K562 (cell line): ENCODE measurements at regions not wholly inside any gene's neighbourhood (a gene's known extent, or its start where the extent isn't known, plus 50 kb on each side); places are given as distances from the start of the nearest gene placed in this dataset.
A peak's percentile ranks its signal among the peaks of the same experiment; 100 is the strongest.

Source experiments
- ATAC-seq: fragments of 200-7000 bp; cut with Tn5 transposase; 3 replicates; pipeline ENCODE4 v1.9.1; 2020; ENCODE audit warnings: moderate library complexity
- BruUV-seq: library from RNA; stranded (reverse); fragments of 400-500 nt; replicated peaks from 2 replicates; lab custom pipeline; 2021; lab: Mats Ljungman, UMichigan
- CTCF ChIA-PET: fragments of 300-600 bp; formaldehyde crosslinking; extraction: SDS; loops from one replicate; lab custom pipeline; 2021; ENCODE audit warnings: low intra/inter-chr PET ratio; lab: Yijun Ruan, JAX
- POLR2A ChIA-PET: fragments of 300-600, 350-650 bp; sonication (Branson Sonifier 250); formaldehyde crosslinking; extraction: SDS; loops from one replicate; lab custom pipeline; 2021; ENCODE audit warnings: antibody characterized with exemption, inconsistent platforms; lab: Yijun Ruan, JAX
- DNase-seq, 4 experiments: peaks; one replicate each; pipeline versions ENCODE4 v3.0.0 to v3.0.0-alpha.2; 2011 to 2018; ENCODE audit warnings: low spot score in 3 of 4, mixed read lengths in 3 of 4; ENCODE audit errors: extremely low read depth in 1 of 4
- FAIRE-seq: peaks from 2 replicates; lab custom pipeline; 2011; peaks lifted over from hg19 to GRCh38; lab: Jason Lieb, UNC
- H2AFZ ChIP-seq: 2 replicates; pipeline ENCODE4 v1.6.0; 2011; ENCODE audit warnings: low read depth, low read length, control low read depth, inconsistent platforms
- H3K27ac ChIP-seq: fragments of 200-600 bp; 3 replicates; pipeline ENCODE4 v1.8.0; 2011; ENCODE audit warnings: low read depth, mild to moderate bottlenecking, control low read depth, inconsistent platforms, low read length, moderate library complexity, mixed read lengths; ENCODE audit errors: extremely low read depth
- H3K27me3 ChIP-seq, 2 experiments: fragments of 300-600 bp in 1 of 2; 2 replicates in 1 of 2; 3 replicates in 1 of 2; pipeline versions ENCODE4 v1.6.0 to v1.8.0; 2011; ENCODE audit warnings: inconsistent platforms in 2 of 2, low read length in 2 of 2, mild to moderate bottlenecking in 1 of 2, mixed read lengths in 1 of 2, moderate library complexity in 1 of 2; ENCODE audit not compliant: control insufficient read depth in 2 of 2, insufficient read depth in 2 of 2
- H3K36me3 ChIP-seq: fragments of 300-600 bp; 3 replicates; pipeline ENCODE4 v1.8.0; 2011; ENCODE audit warnings: mild to moderate bottlenecking, low read length, inconsistent platforms; ENCODE audit not compliant: control insufficient read depth, insufficient read depth
- H3K4me1 ChIP-seq, 2 experiments: fragments of 200-600 bp in 1 of 2; replicated peaks in 1 of 2; 2 replicates in 1 of 2; 3 replicates in 1 of 2; pipeline versions ENCODE4 v1.5.1 to v1.8.0; 2011; ENCODE audit warnings: inconsistent platforms in 2 of 2, low read length in 2 of 2, mild to moderate bottlenecking in 1 of 2, mixed read lengths in 1 of 2, moderate library complexity in 1 of 2; ENCODE audit not compliant: control insufficient read depth in 2 of 2, insufficient read depth in 2 of 2
- H3K4me2 ChIP-seq: 2 replicates; pipeline ENCODE4 v1.6.1; 2011; ENCODE audit warnings: low read length, control low read depth, inconsistent platforms, mixed read lengths; ENCODE audit not compliant: insufficient read depth
- H3K4me3 ChIP-seq: fragments of 200-600 bp; sonication (generic), shearing (Covaris generic); 2 replicates; pipeline ENCODE4 v1.5.1; 2016; ENCODE audit warnings: control low read depth, inconsistent platforms
- H3K79me2 ChIP-seq: fragments of 200-600 bp; 3 replicates; pipeline ENCODE4 v1.8.0; 2011; ENCODE audit warnings: low read length, inconsistent platforms; ENCODE audit not compliant: control insufficient read depth, insufficient read depth
- H3K9ac ChIP-seq, 2 experiments: 2 replicates each; pipeline versions ENCODE4 v1.6.0 to v1.6.1; 2011; ENCODE audit warnings: low read depth in 2 of 2, low read length in 2 of 2, control low read depth in 1 of 2, inconsistent platforms in 1 of 2, mild to moderate bottlenecking in 1 of 2, mixed read lengths in 1 of 2; ENCODE audit not compliant: insufficient read depth in 1 of 2
- H3K9me1 ChIP-seq: one replicate; pipeline ENCODE4 v1.6.0; 2011; ENCODE audit warnings: inconsistent platforms, mild to moderate bottlenecking, low read length, moderate library complexity; ENCODE audit not compliant: control insufficient read depth, insufficient read depth
- H3K9me3 ChIP-seq: replicated peaks from 2 replicates; pipeline ENCODE4 v1.5.1; 2011; ENCODE audit warnings: low read depth, low read length, inconsistent platforms; ENCODE audit not compliant: control insufficient read depth, insufficient read depth
- H4K20me1 ChIP-seq: replicated peaks from 2 replicates; pipeline ENCODE4 v1.6.1; 2011; ENCODE audit warnings: low read length, inconsistent platforms, mixed read lengths; ENCODE audit not compliant: control insufficient read depth, insufficient read depth
- ETV6 ChIP-seq, 3 experiments: fragments of 150-350 bp in 1 of 3; sonication (generic) in 1 of 3; formaldehyde crosslinking in 1 of 3; IDR thresholded peaks; 2 replicates each; pipeline versions ENCODE4 v1.6.1 to v1.8.0; 2014 to 2022; ENCODE audit warnings: borderline replicate concordance in 2 of 3, low read depth in 2 of 3, antibody characterized with exemption in 1 of 3, low read length in 1 of 3, mild to moderate bottlenecking in 1 of 3, missing genetic modification reagents in 1 of 3
- GTF3C2 ChIP-seq: IDR thresholded peaks from 3 replicates; pipeline ENCODE4 v1.6.1; 2011; ENCODE audit warnings: borderline replicate concordance, mild to moderate bottlenecking, moderate library complexity; ENCODE audit not compliant: insufficient read length; ENCODE audit errors: extremely low read depth
- LCOR ChIP-seq: sonication (generic); formaldehyde crosslinking; IDR thresholded peaks from 2 replicates; pipeline ENCODE4 v1.8.0; 2022; ENCODE audit warnings: mild to moderate bottlenecking, missing genetic modification reagents
- MLX ChIP-seq, 2 experiments: fragments of 450-650 bp in 1 of 2; sonication (generic) in 1 of 2; formaldehyde crosslinking; conservative IDR thresholded peaks; 2 replicates each; pipeline versions ENCODE4 v1.4.0 to v1.8.1; 2020 to 2022; ENCODE audit warnings: mild to moderate bottlenecking in 1 of 2, missing genetic modification reagents in 1 of 2
- MYBL2 ChIP-seq, 2 experiments: fragments of 450-650 bp in 1 of 2; sonication (generic) in 1 of 2; formaldehyde crosslinking in 1 of 2; IDR thresholded peaks; 2 replicates each; pipeline versions ENCODE4 v1.6.1 to v1.8.1; 2017 to 2022; ENCODE audit warnings: borderline replicate concordance in 1 of 2, inconsistent platforms in 1 of 2, low read depth in 1 of 2, mild to moderate bottlenecking in 1 of 2, missing genetic modification reagents in 1 of 2, moderate library complexity in 1 of 2
- MYC ChIP-seq, 2 experiments: fragments of 250-450 bp in 1 of 2; sonication (Bioruptor Pico) in 1 of 2; IDR thresholded peaks; 2 replicates each; pipeline versions ENCODE4 v1.5.1 to v1.6.1; 2012 to 2021; ENCODE audit warnings: low read depth in 2 of 2, borderline replicate concordance in 1 of 2, improper control_type of control experiment in 1 of 2, low read length in 1 of 2, mild to moderate bottlenecking in 1 of 2, moderate library complexity in 1 of 2
- NFIX ChIP-seq: fragments of 250-450 bp; sonication (Bioruptor Pico); IDR thresholded peaks from 2 replicates; pipeline ENCODE4 v1.4.0; 2020; ENCODE audit warnings: low read depth, mild to moderate bottlenecking, moderate library complexity
- TFE3 ChIP-seq: fragments of 450-650 bp; formaldehyde crosslinking; IDR thresholded peaks from 2 replicates; pipeline ENCODE4 v1.4.0; 2020; ENCODE audit warnings: mild to moderate bottlenecking, mixed read lengths
- ZNF561 ChIP-seq: fragments of 450-650 bp; formaldehyde crosslinking; conservative IDR thresholded peaks from 2 replicates; pipeline ENCODE4 v1.4.0; 2020; ENCODE audit warnings: mild to moderate bottlenecking, moderate library complexity
- WGBS: fragments of 100-300 bp; shearing (Covaris generic); methylation state at CpG from one replicate; pipeline ENCODE4 v1.1.6; 2016; ENCODE audit warnings: low coverage, mixed read lengths; ENCODE audit not compliant: insufficient coverage; ENCODE audit errors: missing lambda C conversion rate; 5-methylcytosine and 5-hydroxymethylcytosine counted together
- in situ Hi-C: fragments of 300-500 bp; cut with MboI; formaldehyde crosslinking; loops from 4 replicates; pipeline ENCODE4 v1.15.0; 2018; ENCODE audit warnings: inconsistent platforms, mixed read lengths
- intact Hi-C: fragments of 100-400 bp; cut with micrococcal nuclease; formaldehyde crosslinking; loops from 2 replicates; pipeline ENCODE4 v1.14.2; 2022

- TF ChIP-seq MYC (IDR thresholded peaks at IDR 0.05; ENCODE audit: low read depth, low read length), result no peak
- no peak for TF ChIP-seq MYC (CRISPR knock-in tag; IDR thresholded peaks at IDR 0.05; ENCODE audit: borderline replicate concordance, low read depth)
- TF ChIP-seq NFIX, result no peak
- TF ChIP-seq MLX (CRISPR knock-in tag; conservative IDR thresholded peaks at IDR 0.05), result no peak
- no peak for TF ChIP-seq ETV6 (IDR thresholded peaks at IDR 0.05; ENCODE audit: borderline replicate concordance in 1 of 2, low read depth in 2 of 2, low read length in 1 of 2)
- no peak for TF ChIP-seq ETV6 (CRISPR knock-in tag; IDR thresholded peaks at IDR 0.05; ENCODE audit: borderline replicate concordance)
- TF ChIP-seq ZNF561, result no peak
- TF ChIP-seq LCOR (CRISPR knock-in tag), result no peak
- no peak for TF ChIP-seq MYBL2 (IDR thresholded peaks at IDR 0.05; ENCODE audit: low read depth)
- no peak for TF ChIP-seq MYBL2 (CRISPR knock-in tag; IDR thresholded peaks at IDR 0.05; ENCODE audit: borderline replicate concordance)
These were observed 262.9 kb upstream of the CXorf51A start (continued) for GRCh38 chrX:147077472-147077871.

GRCh38 chrX:147072747-147073146 is 258.2 kb upstream of the CXorf51A start:
- Histone ChIP-seq H3K27ac (no peak overlapping the region), H3K27me3 (no peaks in the 10 kb centered on the region), H2AFZ (no peak overlapping the region), H3K79me2 (no peaks in the 10 kb centered on the region), H3K9ac (no peak overlapping the region), H3K4me1 (no peaks in the 10 kb centered on the region), H3K9me1 (no peaks in the 10 kb centered on the region), H3K4me3 (no peak overlapping the region), H3K9me3 (no peaks in the 10 kb centered on the region), H4K20me1 (no peaks in the 10 kb centered on the region), H3K4me2 (no peak overlapping the region), H3K36me3 (no peaks in the 10 kb centered on the region)
- ChIA-PET CTCF (no interaction called here), POLR2A (no interaction called here)
- ATAC-seq, result no peak
- WGBS, result 0% methylated on average over 5 of the region's 5 CpGs
- BruUV-seq, result no TSS peak
- no peak for DNase-seq
- in situ Hi-C loops (no loop called here), intact Hi-C loops (no loop called here)
- FAIRE-seq, result no peak
- TF ChIP-seq TFE3 (peak; percentile 8; the same call in 1 of the 2 replicates), GTF3C2 (no peak)
